GM12873 (cell line): ENCODE measurements at regions not wholly inside any gene's neighbourhood (a gene's known extent, or its start where the extent isn't known, plus 50 kb on each side); places are given as distances from the start of the nearest gene placed in this dataset.

Source experiments
- TF ChIP-seq, protein P1 (sequence below): IDR thresholded peaks from 2 replicates; pipeline ENCODE4 v1.5.1; 2012; ENCODE audit warnings: low read depth, mild to moderate bottlenecking, moderate library complexity, low read length, control low read depth; ENCODE audit not compliant: insufficient read depth; ENCODE audit errors: missing control alignments

DNA sequence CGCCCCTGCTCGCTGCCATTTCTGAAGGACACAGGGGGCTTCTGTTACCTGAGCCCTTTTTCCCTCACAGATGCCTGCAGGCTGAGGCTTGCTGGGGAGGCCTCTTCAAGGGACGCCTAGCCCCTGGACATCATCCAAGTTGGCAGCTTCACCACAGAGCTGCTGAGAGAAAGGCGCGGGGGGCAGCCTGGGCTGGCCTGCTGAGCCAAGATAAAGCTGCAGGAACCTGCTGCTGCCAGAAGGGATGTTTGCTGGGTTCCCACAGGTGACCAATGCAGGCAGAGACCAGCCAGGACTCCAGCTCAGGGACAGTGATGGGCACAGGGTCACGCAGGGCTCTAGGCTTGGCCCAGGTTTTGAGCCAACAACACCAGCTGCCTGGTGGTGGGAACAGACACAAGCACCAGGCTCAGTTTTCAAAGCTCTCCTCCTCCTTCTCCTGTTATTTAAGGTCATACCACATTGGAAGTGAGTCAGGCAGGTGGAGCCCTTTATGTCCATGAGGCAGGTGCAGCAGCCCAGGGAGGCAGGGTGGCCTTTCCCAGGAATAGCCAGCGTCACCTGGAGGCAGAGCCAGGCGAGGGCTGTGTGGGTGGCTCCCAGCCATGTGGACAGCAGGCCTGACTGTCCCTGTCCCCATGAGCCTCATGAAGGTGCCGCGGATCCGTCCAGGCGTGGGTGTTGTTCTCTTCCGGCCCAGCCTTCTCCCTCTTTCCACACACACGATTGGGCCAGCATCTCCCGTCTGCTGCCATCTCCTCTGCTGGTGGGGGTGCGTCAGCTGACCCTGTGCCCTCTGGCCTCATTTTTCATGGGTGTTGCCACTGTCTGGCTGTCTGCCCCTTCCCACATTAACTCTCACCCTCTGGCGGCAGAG lies 515.5 kb upstream of the MYT1L start:
- TF ChIP-seq, protein P1, sequence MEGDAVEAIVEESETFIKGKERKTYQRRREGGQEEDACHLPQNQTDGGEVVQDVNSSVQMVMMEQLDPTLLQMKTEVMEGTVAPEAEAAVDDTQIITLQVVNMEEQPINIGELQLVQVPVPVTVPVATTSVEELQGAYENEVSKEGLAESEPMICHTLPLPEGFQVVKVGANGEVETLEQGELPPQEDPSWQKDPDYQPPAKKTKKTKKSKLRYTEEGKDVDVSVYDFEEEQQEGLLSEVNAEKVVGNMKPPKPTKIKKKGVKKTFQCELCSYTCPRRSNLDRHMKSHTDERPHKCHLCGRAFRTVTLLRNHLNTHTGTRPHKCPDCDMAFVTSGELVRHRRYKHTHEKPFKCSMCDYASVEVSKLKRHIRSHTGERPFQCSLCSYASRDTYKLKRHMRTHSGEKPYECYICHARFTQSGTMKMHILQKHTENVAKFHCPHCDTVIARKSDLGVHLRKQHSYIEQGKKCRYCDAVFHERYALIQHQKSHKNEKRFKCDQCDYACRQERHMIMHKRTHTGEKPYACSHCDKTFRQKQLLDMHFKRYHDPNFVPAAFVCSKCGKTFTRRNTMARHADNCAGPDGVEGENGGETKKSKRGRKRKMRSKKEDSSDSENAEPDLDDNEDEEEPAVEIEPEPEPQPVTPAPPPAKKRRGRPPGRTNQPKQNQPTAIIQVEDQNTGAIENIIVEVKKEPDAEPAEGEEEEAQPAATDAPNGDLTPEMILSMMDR = no peak

DNA sequence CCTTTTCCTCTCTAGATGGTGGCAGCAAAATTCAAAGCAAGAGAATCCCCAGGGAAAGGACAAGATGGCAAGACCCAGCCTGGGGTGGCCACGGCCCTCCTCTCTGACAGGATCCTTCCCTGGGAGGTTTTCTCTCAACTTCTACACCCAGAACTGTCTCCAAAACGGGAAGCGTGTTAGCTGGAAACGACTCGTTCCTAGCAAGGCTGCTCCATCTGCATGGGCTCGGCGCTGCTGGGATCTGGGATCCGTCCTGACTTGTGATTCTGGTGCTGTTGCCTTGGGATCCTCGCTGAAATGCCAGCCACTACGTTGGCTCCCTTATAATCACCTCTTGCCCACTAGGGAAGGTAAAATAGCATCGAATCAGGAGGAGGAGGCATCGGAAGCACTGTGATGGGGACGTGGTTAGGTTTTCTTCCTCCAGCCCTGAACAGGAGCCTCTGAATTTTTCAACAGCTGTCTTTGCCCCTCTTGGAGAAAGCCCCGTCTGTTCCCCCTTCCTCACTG lies 514.8 kb upstream of the MYT1L start:
- TF ChIP-seq, protein P1 = no peak

DNA sequence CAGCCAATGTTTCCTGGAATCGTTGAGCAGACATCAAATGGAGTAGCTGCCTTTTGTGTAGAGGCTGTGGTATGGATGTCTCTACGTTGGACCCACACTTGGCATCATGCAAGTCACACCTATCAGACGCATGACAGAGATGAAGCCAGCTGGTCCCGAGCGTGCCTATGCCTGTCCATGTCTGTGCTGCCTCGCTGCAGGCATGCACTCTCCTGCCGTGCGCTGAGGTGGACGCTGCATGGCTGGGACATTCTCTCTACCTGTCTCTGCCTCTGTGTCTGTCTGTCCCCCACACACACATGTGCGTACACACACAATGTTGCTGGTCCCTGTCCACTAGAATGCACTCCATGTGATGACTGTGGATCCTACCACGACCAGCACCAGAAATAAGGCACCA lies 514.2 kb upstream of the MYT1L start:
- TF ChIP-seq, protein P1 = no peak

DNA sequence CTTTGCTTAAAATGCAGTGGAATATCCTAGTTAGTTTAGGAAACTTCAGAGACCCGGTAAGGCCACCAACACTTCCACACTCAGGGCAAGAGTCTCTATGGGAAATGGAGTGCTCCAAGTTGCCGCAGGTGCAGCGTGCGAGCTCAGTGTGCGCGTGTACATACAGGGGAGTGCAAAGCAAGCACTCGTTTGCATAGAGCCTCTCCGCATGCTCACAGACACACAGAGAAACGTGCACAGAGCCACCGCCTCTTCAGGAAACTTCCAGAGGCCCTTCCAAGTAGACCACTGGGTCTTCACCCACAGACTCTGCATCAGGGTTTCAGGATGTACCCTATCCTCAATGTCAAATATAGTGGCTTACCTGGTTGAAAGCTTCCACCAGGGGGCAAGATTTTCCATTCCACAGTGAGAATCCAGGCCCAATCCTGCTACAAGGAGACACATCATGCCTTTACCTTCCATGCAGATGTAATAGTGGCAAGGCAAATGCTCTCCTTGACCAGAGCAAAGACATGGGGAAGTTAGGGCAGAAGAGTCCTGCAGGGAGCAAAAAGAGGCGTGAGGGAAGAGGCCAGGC lies 513.0 kb upstream of the MYT1L start:
- TF ChIP-seq, protein P1 = peak; percentile 47

DNA sequence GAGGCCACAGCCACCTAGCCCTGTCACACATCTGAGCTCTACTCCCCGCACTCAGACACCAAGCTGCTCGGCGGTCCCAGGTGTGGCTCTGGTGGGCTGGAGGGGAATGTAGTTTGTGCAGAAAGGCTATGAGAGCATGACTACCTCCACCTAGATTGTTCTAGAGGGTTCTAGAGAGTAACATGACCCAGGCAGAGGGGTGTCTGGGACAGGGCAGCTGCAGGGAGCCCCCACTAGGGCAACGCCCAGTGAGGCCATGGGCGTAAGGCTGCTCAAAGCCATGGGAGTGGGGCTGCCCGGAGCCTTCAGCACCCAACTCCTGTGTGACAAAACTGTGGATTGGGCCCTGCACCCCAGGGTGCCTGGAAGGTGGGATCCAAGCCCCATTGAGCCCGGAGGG lies 511.4 kb upstream of the MYT1L start:
- TF ChIP-seq, protein P1 = no peak

DNA sequence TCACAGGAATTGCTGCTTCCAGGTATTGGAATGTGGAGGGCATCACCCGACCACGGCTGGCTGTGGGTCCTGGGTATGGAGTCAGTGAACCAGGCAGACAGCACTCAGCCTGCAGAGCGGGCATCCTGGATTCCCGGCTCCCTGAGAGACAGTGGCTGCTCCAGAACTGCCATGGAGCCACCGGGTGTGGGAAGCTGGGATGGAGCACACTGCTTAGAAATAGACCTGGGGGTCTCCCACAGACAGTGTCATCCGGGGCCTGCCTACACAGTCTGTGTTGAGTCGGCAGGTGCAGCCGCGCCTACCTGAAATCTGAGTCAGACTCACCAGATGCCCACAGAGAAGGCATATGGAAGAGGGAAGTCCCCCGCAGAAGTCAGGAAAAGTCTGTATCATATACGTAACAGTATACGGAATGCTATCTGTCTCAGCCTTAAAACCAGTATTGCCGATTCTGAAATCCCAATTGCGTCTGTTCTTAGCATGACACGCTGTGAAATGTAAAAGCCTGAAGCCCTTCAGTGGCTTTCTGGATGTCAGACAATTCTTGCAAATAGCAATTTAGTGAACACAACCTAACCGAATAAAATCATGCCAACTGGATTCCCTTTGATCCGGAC lies 509.7 kb upstream of the MYT1L start:
- TF ChIP-seq, protein P1 = no peak

DNA sequence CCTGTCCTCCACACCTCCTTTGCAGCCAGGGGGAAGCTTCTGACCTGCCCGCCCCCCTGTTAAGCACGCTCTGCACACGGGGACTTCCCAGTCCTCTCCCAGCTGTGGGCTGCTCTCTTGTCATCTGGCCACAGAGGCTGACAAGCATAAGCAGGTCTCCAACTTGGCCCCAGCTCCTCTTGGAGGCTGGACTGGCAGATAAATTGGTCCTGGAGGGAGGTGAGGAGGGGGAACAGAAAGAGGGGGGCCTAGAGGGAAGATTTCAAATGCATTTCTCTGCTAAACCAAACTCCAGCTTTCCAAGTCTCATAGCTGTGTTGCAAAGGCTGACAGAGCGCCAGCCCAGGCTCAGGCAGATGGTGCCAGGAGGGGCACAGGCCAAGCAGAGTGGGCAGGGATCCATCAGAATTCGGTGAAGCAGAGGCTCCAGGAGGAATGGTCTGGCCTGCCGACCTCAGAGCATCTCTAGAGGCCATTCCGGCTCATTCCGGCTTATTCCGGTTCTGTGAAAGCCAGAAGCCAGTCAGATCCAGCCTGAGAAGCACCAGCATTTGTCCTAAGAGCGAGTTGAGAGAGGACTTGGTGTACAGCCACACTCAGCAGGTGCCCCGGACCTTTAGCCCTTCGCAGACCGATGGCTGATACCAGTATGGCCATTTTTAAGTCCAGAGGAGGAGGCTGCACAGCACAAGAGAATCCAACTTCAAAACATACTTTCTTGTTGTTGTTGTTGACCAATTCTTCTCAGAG lies 508.9 kb upstream of the MYT1L start:
- TF ChIP-seq, protein P1 = no peak
